ENCODE measurements at regions not wholly inside any gene's neighbourhood (a gene's known extent, or its start where the extent isn't known, plus 50 kb on each side); places are given as distances from the start of the nearest gene placed in this dataset.
A peak's percentile ranks its signal among the peaks of the same experiment; 100 is the strongest.

GRCh38 chr20:51198876-51199523, 176.1 kb upstream of the KCNG1 start:
- DNase-seq = no peak
- peaks cover 6% of the 10 kb centered on the region for H3K9me3 Mint-ChIP-seq

GRCh38 chr20:51198238-51198637, 175.3 kb upstream of the KCNG1 start:
- H3K27ac Mint-ChIP-seq = no peak overlapping the region
- peaks cover 27% of the 10 kb centered on the region for H3K4me1 Mint-ChIP-seq (ENCODE audit: low read depth)
- H3K36me3 Mint-ChIP-seq (ENCODE audit: low read depth) = no peaks in the 10 kb centered on the region
- peaks cover 14% of the 10 kb centered on the region for H3K27me3 Mint-ChIP-seq (ENCODE audit: insufficient read depth)
- DNase-seq = no peak
- H3K9me3 Mint-ChIP-seq = peaks cover 6% of the 10 kb centered on the region
- no peak for TF ChIP-seq CTCF (IDR thresholded peaks at IDR 0.05)
- H3K4me3 Mint-ChIP-seq = no peak overlapping the region

More at GRCh38 chr20:51198876-51199523, 176.1 kb upstream of the KCNG1 start:
- peaks cover 27% of the 10 kb centered on the region for H3K4me1 Mint-ChIP-seq (ENCODE audit: low read depth)
- H3K4me3 Mint-ChIP-seq = no peak overlapping the region
- peaks cover 17% of the 10 kb centered on the region for H3K27me3 Mint-ChIP-seq (ENCODE audit: insufficient read depth)
- H3K27ac Mint-ChIP-seq = no peak overlapping the region
- H3K36me3 Mint-ChIP-seq (ENCODE audit: low read depth) = no peaks in the 10 kb centered on the region
- TF ChIP-seq CTCF (IDR thresholded peaks at IDR 0.05) = no peak

- DNase-seq = no peak
- Mint-ChIP-seq H3K9me3 (peaks cover 6% of the 10 kb centered on the region), H3K27me3 (ENCODE audit: insufficient read depth) (peaks cover 11% of the 10 kb centered on the region), H3K36me3 (ENCODE audit: low read depth) (no peaks in the 10 kb centered on the region), H3K4me3 (peak overlapping the region; percentile 1; the same call in 1 of the 2 replicates), H3K4me1 (ENCODE audit: low read depth) (peaks cover 27% of the 10 kb centered on the region), H3K27ac (no peak overlapping the region; the same call in 1 of the 2 replicates)
- no peak for TF ChIP-seq CTCF (IDR thresholded peaks at IDR 0.05)
Measured at GRCh38 chr20:51196991-51197651, 174.2 kb upstream of the KCNG1 start.

- peaks cover 6% of the 10 kb centered on the region for H3K9me3 Mint-ChIP-seq
- no peak overlapping the region for H3K4me3 Mint-ChIP-seq
- H3K27me3 Mint-ChIP-seq (ENCODE audit: insufficient read depth) = peaks cover 6% of the 10 kb centered on the region; the same call in 1 of the 2 replicates
- H3K4me1 Mint-ChIP-seq (ENCODE audit: low read depth) = peaks cover 27% of the 10 kb centered on the region
- no peak for TF ChIP-seq CTCF (IDR thresholded peaks at IDR 0.05)
- no peak overlapping the region for H3K27ac Mint-ChIP-seq
- no peak for DNase-seq
- H3K36me3 Mint-ChIP-seq (ENCODE audit: low read depth) = no peaks in the 10 kb centered on the region
Measured at GRCh38 chr20:51195990-51196389, 173.1 kb upstream of the KCNG1 start.

GRCh38 chr20:51195419-51195901, 172.6 kb upstream of the KCNG1 start:
- Mint-ChIP-seq H3K4me1 (ENCODE audit: low read depth) (peaks cover 27% of the 10 kb centered on the region), H3K9me3 (peaks cover 6% of the 10 kb centered on the region), H3K4me3 (no peak overlapping the region), H3K36me3 (ENCODE audit: low read depth) (no peaks in the 10 kb centered on the region), H3K27ac (no peak overlapping the region), H3K27me3 (ENCODE audit: insufficient read depth) (peaks cover 6% of the 10 kb centered on the region; the same call in 1 of the 2 replicates)
- DNase-seq = no peak
- no peak for TF ChIP-seq CTCF (IDR thresholded peaks at IDR 0.05)
